Fibroblast of villous mesenchyme (primary cell): ENCODE measurements at regions not wholly inside any gene's neighbourhood (a gene's known extent, or its start where the extent isn't known, plus 50 kb on each side); places are given as distances from the start of the nearest gene placed in this dataset.

Experiments
- DNase-seq: peaks from one replicate; pipeline ENCODE4 v3.0.0-alpha.2; 2010; ENCODE audit warnings: low read depth
- H3K4me3 ChIP-seq: 2 replicates; pipeline ENCODE4 v1.5.1; 2011; ENCODE audit warnings: low read depth, mild to moderate bottlenecking, low read length
- TF ChIP-seq, protein P1 (sequence below): IDR thresholded peaks from 2 replicates; pipeline ENCODE4 v1.5.1; 2012; ENCODE audit warnings: low read depth, mild to moderate bottlenecking, low read length; ENCODE audit not compliant: insufficient read depth

DNA sequence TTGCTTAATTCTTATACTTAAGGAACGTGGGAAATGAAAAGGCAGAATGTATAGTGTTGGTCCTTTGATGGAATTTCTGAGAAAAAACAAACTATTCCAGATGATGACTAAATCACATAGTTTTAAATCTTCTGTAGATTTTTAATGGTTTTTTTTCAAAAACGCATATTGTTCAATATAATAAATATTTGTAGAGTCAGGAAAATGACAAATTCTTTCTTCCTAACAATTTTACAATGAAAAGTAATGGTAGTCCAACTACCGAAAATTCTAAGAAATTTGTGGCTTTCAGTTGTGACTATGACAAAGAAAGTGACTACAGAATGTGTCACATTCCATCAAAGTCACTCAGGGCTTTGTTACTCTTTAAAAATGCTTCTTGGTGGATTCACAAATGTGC lies 164.8 kb upstream of the PITX2 start:
- H3K4me3 ChIP-seq = no peak overlapping the region
- TF ChIP-seq, protein P1, sequence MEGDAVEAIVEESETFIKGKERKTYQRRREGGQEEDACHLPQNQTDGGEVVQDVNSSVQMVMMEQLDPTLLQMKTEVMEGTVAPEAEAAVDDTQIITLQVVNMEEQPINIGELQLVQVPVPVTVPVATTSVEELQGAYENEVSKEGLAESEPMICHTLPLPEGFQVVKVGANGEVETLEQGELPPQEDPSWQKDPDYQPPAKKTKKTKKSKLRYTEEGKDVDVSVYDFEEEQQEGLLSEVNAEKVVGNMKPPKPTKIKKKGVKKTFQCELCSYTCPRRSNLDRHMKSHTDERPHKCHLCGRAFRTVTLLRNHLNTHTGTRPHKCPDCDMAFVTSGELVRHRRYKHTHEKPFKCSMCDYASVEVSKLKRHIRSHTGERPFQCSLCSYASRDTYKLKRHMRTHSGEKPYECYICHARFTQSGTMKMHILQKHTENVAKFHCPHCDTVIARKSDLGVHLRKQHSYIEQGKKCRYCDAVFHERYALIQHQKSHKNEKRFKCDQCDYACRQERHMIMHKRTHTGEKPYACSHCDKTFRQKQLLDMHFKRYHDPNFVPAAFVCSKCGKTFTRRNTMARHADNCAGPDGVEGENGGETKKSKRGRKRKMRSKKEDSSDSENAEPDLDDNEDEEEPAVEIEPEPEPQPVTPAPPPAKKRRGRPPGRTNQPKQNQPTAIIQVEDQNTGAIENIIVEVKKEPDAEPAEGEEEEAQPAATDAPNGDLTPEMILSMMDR = no peak
- DNase-seq = no peak

- no peak overlapping the region for H3K4me3 ChIP-seq
- TF ChIP-seq, protein P1 = no peak
- DNase-seq = no peak
Observed at GRCh38 chr4:110788302-110788701, 165.4 kb upstream of the PITX2 start.

DNA sequence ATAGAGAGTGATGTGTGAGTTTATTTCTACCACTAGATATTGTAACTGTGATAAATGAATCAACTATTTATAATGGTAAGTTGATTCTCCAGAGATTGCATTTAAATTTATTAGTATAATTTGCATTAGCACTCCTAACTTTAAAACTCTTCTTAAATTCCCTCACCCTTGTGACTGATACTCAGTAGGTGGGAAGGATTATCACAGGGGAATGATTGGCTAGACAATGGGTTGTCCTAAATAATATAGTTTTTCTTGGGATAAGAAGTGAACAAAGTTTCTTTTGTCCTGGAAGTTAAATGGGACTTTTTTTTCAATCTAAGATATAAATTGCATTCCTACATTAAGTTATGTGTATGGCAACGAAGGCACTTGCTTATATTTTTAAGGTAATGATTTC lies 169.2 kb upstream of the PITX2 start:
- no peak overlapping the region for H3K4me3 ChIP-seq
- DNase-seq = no peak
- TF ChIP-seq, protein P1 = no peak

DNA sequence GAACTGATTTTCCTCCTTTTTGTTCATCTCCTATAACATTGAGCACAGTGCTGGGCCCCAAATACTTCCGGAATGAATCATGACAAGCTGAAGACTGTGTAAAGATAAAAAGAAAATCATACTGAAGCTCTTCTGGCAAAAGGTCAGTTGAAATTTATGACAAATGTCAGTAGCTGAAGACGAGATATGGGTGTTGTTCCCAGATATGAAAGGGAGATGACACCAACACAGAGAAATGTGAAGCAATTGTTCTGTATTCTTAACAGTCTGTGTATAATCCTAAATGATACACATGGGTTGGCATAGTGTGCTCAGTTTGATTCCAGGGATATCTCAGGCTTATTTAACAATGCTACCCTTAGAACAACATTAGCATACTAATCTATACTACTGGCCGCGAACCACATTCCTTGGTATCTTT lies 170.5 kb upstream of the PITX2 start:
- DNase-seq = peak; percentile 80
- TF ChIP-seq, protein P1 = no peak
- H3K4me3 ChIP-seq = no peak overlapping the region

DNA sequence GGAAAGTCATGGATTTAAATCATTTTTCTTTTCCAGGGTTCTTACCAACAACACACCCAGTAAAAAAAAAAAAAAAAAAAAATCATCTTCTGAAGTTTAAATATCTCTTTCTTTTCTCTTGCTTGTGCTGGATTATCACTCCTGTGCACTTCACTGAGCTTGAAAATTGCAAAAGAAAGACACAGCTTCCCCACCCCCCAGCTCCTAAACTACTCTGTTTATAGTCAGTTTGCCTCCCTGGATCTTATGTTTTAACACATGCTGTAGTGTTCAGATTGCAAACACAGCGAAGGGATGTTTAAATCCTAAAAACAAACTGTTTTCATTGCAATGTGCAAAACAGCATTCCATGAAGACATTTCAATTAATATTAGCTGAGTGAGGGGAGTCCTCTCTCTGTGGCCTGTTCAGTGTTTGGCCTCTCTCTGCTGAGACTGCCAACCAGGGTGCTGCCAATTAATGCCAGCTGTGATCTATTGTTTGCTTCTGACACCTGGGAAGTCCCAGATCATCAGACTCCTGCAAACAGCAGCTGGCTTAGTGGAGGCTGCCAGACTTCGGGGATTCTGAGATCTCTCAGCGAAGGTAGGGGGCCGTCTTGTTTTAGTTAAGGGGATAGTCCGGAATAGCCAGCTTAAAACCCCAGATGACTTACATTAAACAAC lies 171.1 kb upstream of the PITX2 start:
- peak; percentile 70 for DNase-seq
- TF ChIP-seq, protein P1 = no peak
- no peak overlapping the region for H3K4me3 ChIP-seq

- TF ChIP-seq, protein P1 = no peak
- no peak overlapping the region for H3K4me3 ChIP-seq
- DNase-seq = no peak
Observed at GRCh38 chr4:110795971-110796370, 173.1 kb upstream of the PITX2 start.

- TF ChIP-seq, protein P1 = no peak
- H3K4me3 ChIP-seq = no peak overlapping the region
- no peak for DNase-seq
Observed at GRCh38 chr4:110797486-110797885, 174.6 kb upstream of the PITX2 start.
